OCI-LY1 (cell line): ENCODE measurements at regions not wholly inside any gene's neighbourhood (a gene's known extent, or its start where the extent isn't known, plus 50 kb on each side); places are given as distances from the start of the nearest gene placed in this dataset.

Experiments used
- EZH2 ChIP-seq: fragments of 200-600 bp; sonication (generic), shearing (Covaris generic); IDR thresholded peaks from 2 replicates; pipeline ENCODE4 v1.8.0; 2017; ENCODE audit warnings: borderline replicate concordance, mixed run types, mild to moderate bottlenecking, antibody characterized with exemption, low read length, moderate library complexity, mixed read lengths
- TF ChIP-seq, protein P1 (sequence below): fragments of 200-600 bp; sonication (generic), shearing (Covaris generic); IDR thresholded peaks from 2 replicates; pipeline ENCODE4 v1.5.1; 2017; ENCODE audit warnings: mild to moderate bottlenecking, antibody characterized with exemption, low read length, moderate library complexity, mixed read lengths

DNA sequence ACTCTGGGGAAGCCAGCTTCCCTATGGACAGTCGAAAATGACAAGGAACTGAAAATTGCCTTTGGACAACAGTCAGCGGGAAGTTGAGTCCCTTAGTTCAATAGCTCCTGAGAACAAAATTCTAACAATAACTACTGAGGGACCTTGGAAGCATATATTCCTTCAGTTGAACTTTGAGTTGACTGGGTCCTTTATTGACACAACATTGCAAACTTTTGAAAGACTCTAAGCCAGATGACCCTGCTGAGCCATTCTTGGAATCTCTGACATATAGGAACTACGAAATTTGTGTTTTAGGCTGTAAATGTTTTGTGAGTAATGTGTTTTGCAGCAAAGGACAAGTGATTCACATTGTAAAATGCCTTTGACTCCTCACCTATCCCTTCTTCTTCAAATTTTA is 548.8 kb upstream of the LCORL start:
- TF ChIP-seq, protein P1, sequence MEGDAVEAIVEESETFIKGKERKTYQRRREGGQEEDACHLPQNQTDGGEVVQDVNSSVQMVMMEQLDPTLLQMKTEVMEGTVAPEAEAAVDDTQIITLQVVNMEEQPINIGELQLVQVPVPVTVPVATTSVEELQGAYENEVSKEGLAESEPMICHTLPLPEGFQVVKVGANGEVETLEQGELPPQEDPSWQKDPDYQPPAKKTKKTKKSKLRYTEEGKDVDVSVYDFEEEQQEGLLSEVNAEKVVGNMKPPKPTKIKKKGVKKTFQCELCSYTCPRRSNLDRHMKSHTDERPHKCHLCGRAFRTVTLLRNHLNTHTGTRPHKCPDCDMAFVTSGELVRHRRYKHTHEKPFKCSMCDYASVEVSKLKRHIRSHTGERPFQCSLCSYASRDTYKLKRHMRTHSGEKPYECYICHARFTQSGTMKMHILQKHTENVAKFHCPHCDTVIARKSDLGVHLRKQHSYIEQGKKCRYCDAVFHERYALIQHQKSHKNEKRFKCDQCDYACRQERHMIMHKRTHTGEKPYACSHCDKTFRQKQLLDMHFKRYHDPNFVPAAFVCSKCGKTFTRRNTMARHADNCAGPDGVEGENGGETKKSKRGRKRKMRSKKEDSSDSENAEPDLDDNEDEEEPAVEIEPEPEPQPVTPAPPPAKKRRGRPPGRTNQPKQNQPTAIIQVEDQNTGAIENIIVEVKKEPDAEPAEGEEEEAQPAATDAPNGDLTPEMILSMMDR, result no peak
- TF ChIP-seq EZH2, result no peak
